ENCODE measurements at regions not wholly inside any gene's neighbourhood (a gene's known extent, or its start where the extent isn't known, plus 50 kb on each side); places are given as distances from the start of the nearest gene placed in this dataset.

GRCh38 chr5:68748101-68748500 is 345.7 kb upstream of the SLC30A5 start (continued):
- TF ChIP-seq ZNF768 (tag by site-specific recombination; IDR thresholded peaks at IDR 0.05) (no peak), GLIS2 (tag by site-specific recombination; IDR thresholded peaks at IDR 0.05) (no peak), ZNF555 (tag by site-specific recombination; conservative IDR thresholded peaks at IDR 0.05) (no peak)

GRCh38 chr5:68749077-68749476 is 344.7 kb upstream of the SLC30A5 start:
- ChIA-PET POLR2A (no interaction called here), CTCF (no interaction called here)
- Histone ChIP-seq H3K27ac (ENCODE audit: extremely low read depth, low read depth, low read length) (no peak overlapping the region), H3K4me1 (ENCODE audit: control insufficient read depth, insufficient read depth, low read length) (no peaks in the 10 kb centered on the region), H3K9me3 (ENCODE audit: control insufficient read depth, insufficient read depth, low read depth, low read length) (no peaks in the 10 kb centered on the region), H3K4me3 (ENCODE audit: low read depth, low read length) (no peak overlapping the region), H3K36me3 (ENCODE audit: control insufficient read depth in 2 of 2, insufficient read depth in 1 of 2, low read length in 2 of 2) (no peaks in the 10 kb centered on the region)
- no peak for TF ChIP-seq ZBTB21 (tag by site-specific recombination; IDR thresholded peaks at IDR 0.05)
- no peak for TF ChIP-seq ZNF513 (tag by site-specific recombination; IDR thresholded peaks at IDR 0.05)
- no peak for TF ChIP-seq GLI2 (tag by site-specific recombination; IDR thresholded peaks at IDR 0.05; ENCODE audit: borderline replicate concordance, low read depth)
- no peak for TF ChIP-seq WT1 (tag by site-specific recombination; IDR thresholded peaks at IDR 0.05)

- no peak for TF ChIP-seq ZNF416 (tag by site-specific recombination; IDR thresholded peaks at IDR 0.05)
- TF ChIP-seq KLF7 (tag by site-specific recombination; IDR thresholded peaks at IDR 0.05; ENCODE audit: borderline replicate concordance): no peak
- no peak for TF ChIP-seq BCL11A (tag by site-specific recombination; IDR thresholded peaks at IDR 0.05; ENCODE audit: low read depth)
- no peak for TF ChIP-seq ZNF692 (tag by site-specific recombination; IDR thresholded peaks at IDR 0.05)
- TF ChIP-seq ZNF324 (tag by site-specific recombination; IDR thresholded peaks at IDR 0.05): no peak
- TF ChIP-seq ZNF76 (tag by site-specific recombination; IDR thresholded peaks at IDR 0.05; ENCODE audit: borderline replicate concordance, low read depth): no peak
- TF ChIP-seq ZNF23 (tag by site-specific recombination; IDR thresholded peaks at IDR 0.05; ENCODE audit: borderline replicate concordance): no peak
- TF ChIP-seq ZEB2 (tag by site-specific recombination; IDR thresholded peaks at IDR 0.05): no peak
- no peak for TF ChIP-seq ZNF362 (tag by site-specific recombination; IDR thresholded peaks at IDR 0.05)
- no peak for TF ChIP-seq GLIS1 (tag by site-specific recombination; IDR thresholded peaks at IDR 0.05)
- no peak for TF ChIP-seq ZNF112 (tag by site-specific recombination; IDR thresholded peaks at IDR 0.05)
- no peak for TF ChIP-seq OSR2 (tag by site-specific recombination; IDR thresholded peaks at IDR 0.05)
- TF ChIP-seq ZFP69B (tag by site-specific recombination; IDR thresholded peaks at IDR 0.05): no peak
- Histone ChIP-seq H3K36me3 (ENCODE audit: control insufficient read depth in 2 of 2, insufficient read depth in 1 of 2, low read length in 2 of 2) (no peaks in the 10 kb centered on the region), H3K27ac (ENCODE audit: extremely low read depth, low read depth, low read length) (no peak overlapping the region), H3K4me3 (ENCODE audit: low read depth, low read length) (no peak overlapping the region), H3K9me3 (ENCODE audit: control insufficient read depth, insufficient read depth, low read depth, low read length) (no peaks in the 10 kb centered on the region), H3K4me1 (ENCODE audit: control insufficient read depth, insufficient read depth, low read length) (no peaks in the 10 kb centered on the region)
- CTCF ChIA-PET: no interaction called here
- POLR2A ChIA-PET: no interaction called here
Observed at GRCh38 chr5:68749631-68750030, 344.2 kb upstream of the SLC30A5 start.
